ENCODE measurements at regions not wholly inside any gene's neighbourhood (a gene's known extent, or its start where the extent isn't known, plus 50 kb on each side); places are given as distances from the start of the nearest gene placed in this dataset.

DNA sequence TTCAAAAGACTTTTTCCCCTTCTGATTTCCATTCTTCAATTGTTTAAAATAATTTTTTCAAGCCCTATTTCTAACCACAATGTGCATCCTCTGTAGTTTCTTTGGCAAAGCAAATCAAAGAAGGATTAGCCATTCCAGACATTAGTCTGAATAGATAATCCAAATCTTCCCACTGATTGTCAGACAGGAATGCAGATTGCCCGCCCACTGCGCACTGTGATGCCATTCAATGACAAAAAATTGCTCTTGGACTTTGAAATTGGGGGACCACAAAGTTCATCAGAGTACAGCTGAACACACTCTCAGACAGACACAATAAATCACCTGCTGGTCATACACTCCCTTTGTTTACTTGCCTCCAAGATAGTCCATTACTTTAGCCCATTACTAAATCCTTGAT, 216.5 kb upstream of the DKK2 start:
- TF ChIP-seq NANOG (IDR thresholded peaks at IDR 0.05; ENCODE audit: borderline replicate concordance), result no peak
- no peak for TF ChIP-seq ETS1 (IDR thresholded peaks at IDR 0.05)
- TF ChIP-seq EZH2 (IDR thresholded peaks at IDR 0.05; ENCODE audit: low read depth, unreplicated experiment), result no peak
- TF ChIP-seq CTCF (conservative IDR thresholded peaks at IDR 0.05; ENCODE audit: low read depth in 2 of 2), result no peak
- no peak for TF ChIP-seq ZNF114 (CRISPR knock-in tag; IDR thresholded peaks at IDR 0.05)
- TF ChIP-seq STAT1 (IDR thresholded peaks at IDR 0.05; ENCODE audit: unreplicated experiment), result no peak
- no peak for TF ChIP-seq JUNB (IDR thresholded peaks at IDR 0.05; ENCODE audit: unreplicated experiment)
- TF ChIP-seq REST (IDR thresholded peaks at IDR 0.05; ENCODE audit: unreplicated experiment), result no peak
- Histone ChIP-seq H3F3A (replicated peaks; ENCODE audit: low read depth) (no peaks in the 10 kb centered on the region), H3K27me3 (ENCODE audit: insufficient read depth) (no peaks in the 10 kb centered on the region), H3K79me2 (replicated peaks; ENCODE audit: insufficient read depth) (no peaks in the 10 kb centered on the region), H3K27ac (ENCODE audit: low read depth) (no peak overlapping the region), H3K4me1 (ENCODE audit: insufficient read depth) (no peaks in the 10 kb centered on the region), H4K20me1 (replicated peaks; ENCODE audit: insufficient read depth) (no peaks in the 10 kb centered on the region), H3K9me2 (ENCODE audit: insufficient read depth) (no peaks in the 10 kb centered on the region), H3K4me3 (no peak overlapping the region), H3K4me2 (no peak overlapping the region), H2AFZ (no peak overlapping the region), H3K36me3 (ENCODE audit: insufficient read depth) (no peaks in the 10 kb centered on the region)
- ATAC-seq (no peak), DNase-seq (ENCODE audit: low spot score) (no peak)
- no peaks in the 10 kb centered on the region for H3K9me3 Mint-ChIP-seq
- H3K4me3 Mint-ChIP-seq, result no peak overlapping the region
- no peaks in the 10 kb centered on the region for H3K27me3 Mint-ChIP-seq (ENCODE audit: insufficient read depth, low read depth, poor library complexity)
- H3K36me3 Mint-ChIP-seq (ENCODE audit: low read depth), result no peaks in the 10 kb centered on the region
- no peak overlapping the region for H3K27ac Mint-ChIP-seq
- peaks cover 3% of the 10 kb centered on the region; the same call in 1 of the 3 replicates for H3K4me1 Mint-ChIP-seq

- Histone ChIP-seq H3K4me1 (ENCODE audit: insufficient read depth) (no peaks in the 10 kb centered on the region), H2AFZ (no peak overlapping the region; the same call in 1 of the 2 replicates), H3K9me2 (ENCODE audit: insufficient read depth) (no peaks in the 10 kb centered on the region), H3K4me3 (no peak overlapping the region), H3K27me3 (ENCODE audit: insufficient read depth) (no peaks in the 10 kb centered on the region), H3K36me3 (ENCODE audit: insufficient read depth) (no peaks in the 10 kb centered on the region), H3F3A (replicated peaks; ENCODE audit: low read depth) (no peaks in the 10 kb centered on the region), H3K27ac (ENCODE audit: low read depth) (no peak overlapping the region), H3K4me2 (no peak overlapping the region), H4K20me1 (replicated peaks; ENCODE audit: insufficient read depth) (no peaks in the 10 kb centered on the region), H3K79me2 (replicated peaks; ENCODE audit: insufficient read depth) (no peaks in the 10 kb centered on the region)
- no peaks in the 10 kb centered on the region for H3K4me1 Mint-ChIP-seq
- H3K4me3 Mint-ChIP-seq, result no peak overlapping the region
- no peaks in the 10 kb centered on the region for H3K36me3 Mint-ChIP-seq (ENCODE audit: low read depth)
- no peak overlapping the region for H3K27ac Mint-ChIP-seq
- DNase-seq (ENCODE audit: low spot score) (no peak), ATAC-seq (no peak)
- no peaks in the 10 kb centered on the region for H3K9me3 Mint-ChIP-seq
- no peaks in the 10 kb centered on the region for H3K27me3 Mint-ChIP-seq (ENCODE audit: insufficient read depth, low read depth, poor library complexity)
- no peak for TF ChIP-seq EZH2phosphoT487 (IDR thresholded peaks at IDR 0.05; ENCODE audit: unreplicated experiment)
- TF ChIP-seq ZNF114 (CRISPR knock-in tag; IDR thresholded peaks at IDR 0.05), result no peak
- TF ChIP-seq ETS1 (IDR thresholded peaks at IDR 0.05), result no peak
- TF ChIP-seq STAT1 (IDR thresholded peaks at IDR 0.05; ENCODE audit: unreplicated experiment), result no peak
- TF ChIP-seq JUNB (IDR thresholded peaks at IDR 0.05; ENCODE audit: unreplicated experiment), result no peak
- no peak for TF ChIP-seq CREB1 (CRISPR knock-in tag; IDR thresholded peaks at IDR 0.05; ENCODE audit: low read depth)
- no peak for TF ChIP-seq CTCF (conservative IDR thresholded peaks at IDR 0.05; ENCODE audit: low read depth in 2 of 2)
These were observed 212.5 kb upstream of the DKK2 start for GRCh38 chr4:107248571-107248970.

Data from GM23338 (cell line).